H1 (cell line): ENCODE measurements at regions not wholly inside any gene's neighbourhood (a gene's known extent, or its start where the extent isn't known, plus 50 kb on each side); places are given as distances from the start of the nearest gene placed in this dataset.
"Not testable (repeated sequence)": the region's sequence is repeated elsewhere in the genome, so short reads cannot be mapped to it uniquely, and the experiment has no call there.

Source experiments
- CTCF ChIA-PET: fragments of 300-600 bp; sonication (Branson Sonifier 250); formaldehyde crosslinking; loops from one replicate; lab custom pipeline; 2021; ENCODE audit not compliant: partially characterized antibody; lab: Charles Lee
- POLR2A ChIA-PET: fragments of 300-600 bp; sonication (Branson Sonifier 250); formaldehyde crosslinking; loops from one replicate; lab custom pipeline; 2021; ENCODE audit warnings: inconsistent platforms; ENCODE audit not compliant: partially characterized antibody; lab: Charles Lee
- DNase-seq, 2 experiments: peaks; one replicate each; pipeline versions ENCODE4 v3.0.0 to v3.0.0-alpha.2; 2010 to 2022; ENCODE audit warnings: low spot score in 2 of 2, low read depth in 1 of 2, mixed read lengths in 1 of 2
- FAIRE-seq: peaks from 2 replicates; lab custom pipeline; 2011; peaks lifted over from hg19 to GRCh38; lab: Jason Lieb, UNC
- H2AFZ ChIP-seq: 2 replicates; pipeline ENCODE4 v1.8.1; 2012; ENCODE audit warnings: low read length, inconsistent platforms
- H2AK5ac ChIP-seq: 2 replicates; pipeline ENCODE4 v1.6.1; 2013; ENCODE audit warnings: low read depth, low read length
- H2BK120ac ChIP-seq: replicated peaks from 2 replicates; pipeline ENCODE3; 2013; ENCODE audit warnings: low read depth, low read length, inconsistent platforms
- H2BK12ac ChIP-seq: 2 replicates; pipeline ENCODE4 v1.6.1; 2013; ENCODE audit warnings: low read depth, low read length
- H2BK15ac ChIP-seq: 2 replicates; pipeline ENCODE4 v1.6.1; 2013; ENCODE audit warnings: low read length
- H2BK20ac ChIP-seq: 2 replicates; pipeline ENCODE4 v1.6.1; 2013; ENCODE audit warnings: low read length
- H2BK5ac ChIP-seq: 2 replicates; pipeline ENCODE4 v1.6.1; 2013; ENCODE audit warnings: low read depth, low read length
- H3K14ac ChIP-seq: 2 replicates; pipeline ENCODE4 v1.6.1; 2013; ENCODE audit warnings: inconsistent platforms; ENCODE audit not compliant: insufficient read length
- H3K18ac ChIP-seq: 2 replicates; pipeline ENCODE4 v1.6.1; 2013; ENCODE audit warnings: low read length; ENCODE audit errors: extremely low read depth
- H3K23ac ChIP-seq: 2 replicates; pipeline ENCODE4 v1.6.1; 2013; ENCODE audit warnings: inconsistent platforms; ENCODE audit not compliant: insufficient read length
- H3K23me2 ChIP-seq: 2 replicates; pipeline ENCODE4 v1.6.1; 2013; ENCODE audit warnings: low read depth, low read length
- H3K27ac ChIP-seq: 2 replicates; pipeline ENCODE4 v1.6.1; 2011; ENCODE audit warnings: low read depth, low read length, inconsistent platforms
- H3K27me3 ChIP-seq, 4 experiments: replicated peaks in 1 of 4; 1 replicate in 1 of 4; 2 replicates in 3 of 4; pipeline versions ENCODE4 v1.6.1 to v1.8.1; 2011 to 2013; ENCODE audit warnings: low read length in 3 of 4, mild to moderate bottlenecking in 3 of 4, inconsistent platforms in 2 of 4, mixed read lengths in 2 of 4, moderate library complexity in 1 of 4; ENCODE audit not compliant: control insufficient read depth in 3 of 4, insufficient read depth in 3 of 4; ENCODE audit errors: extremely low read depth in 1 of 4
- H3K36me3 ChIP-seq, 4 experiments: 2 replicates each; pipeline versions ENCODE4 v1.6.1 to v1.8.1; 2011 to 2013; ENCODE audit warnings: mild to moderate bottlenecking in 4 of 4, low read length in 3 of 4, moderate library complexity in 2 of 4, control low read depth in 1 of 4, inconsistent platforms in 1 of 4; ENCODE audit not compliant: insufficient read depth in 4 of 4, control insufficient read depth in 2 of 4
- H3K4ac ChIP-seq: replicated peaks from 2 replicates; pipeline ENCODE3; 2013; ENCODE audit warnings: low read length, low read depth, mixed read lengths, inconsistent platforms; ENCODE audit not compliant: insufficient read length
- H3K4me1 ChIP-seq, 4 experiments: replicated peaks in 1 of 4; 1 replicate in 1 of 4; 2 replicates in 3 of 4; pipeline versions ENCODE4 v1.6.1 to v1.8.1; 2011 to 2013; ENCODE audit warnings: low read length in 3 of 4, inconsistent platforms in 2 of 4, mixed read lengths in 1 of 4; ENCODE audit not compliant: insufficient read depth in 4 of 4, control insufficient read depth in 3 of 4
- H3K4me2 ChIP-seq, 2 experiments: 2 replicates each; pipeline versions ENCODE4 v1.6.1 to v1.8.1; 2011 to 2013; ENCODE audit warnings: low read depth in 2 of 2, low read length in 2 of 2, control low read depth in 1 of 2, inconsistent platforms in 1 of 2, mild to moderate bottlenecking in 1 of 2; ENCODE audit not compliant: insufficient read depth in 1 of 2
- H3K4me3 ChIP-seq, 4 experiments: fragments of 200-600, 300-600 bp in 1 of 4; sonication (generic), shearing (Covaris generic), sonication (Bioruptor Twin) in 1 of 4; 2 replicates each; pipeline versions ENCODE4 v1.5.1 to v1.8.1; 2011 to 2016; ENCODE audit warnings: low read length in 4 of 4, low read depth in 3 of 4, control low read depth in 2 of 4, inconsistent platforms in 2 of 4, mild to moderate bottlenecking in 2 of 4, mixed read lengths in 1 of 4, moderate library complexity in 1 of 4; ENCODE audit not compliant: insufficient read depth in 2 of 4; ENCODE audit errors: extremely low read depth in 1 of 4
- H3K56ac ChIP-seq: replicated peaks from 2 replicates; pipeline ENCODE3; 2013; ENCODE audit warnings: low read depth, mild to moderate bottlenecking, mixed read lengths, low read length, inconsistent platforms; ENCODE audit not compliant: insufficient read length
- H3K79me1 ChIP-seq: 2 replicates; pipeline ENCODE4 v1.6.1; 2013; ENCODE audit warnings: low read depth, low read length, control low read depth
- H3K79me2 ChIP-seq, 2 experiments: 2 replicates each; pipeline versions ENCODE4 v1.6.1 to v1.8.1; 2012 to 2013; ENCODE audit warnings: low read length in 2 of 2, mild to moderate bottlenecking in 2 of 2, inconsistent platforms in 1 of 2; ENCODE audit not compliant: insufficient read depth in 2 of 2, control insufficient read depth in 1 of 2
- H3K9ac ChIP-seq, 4 experiments: replicated peaks in 1 of 4; 1 replicate in 1 of 4; 2 replicates in 3 of 4; pipeline versions ENCODE4 v1.6.1 to v1.8.1; 2011 to 2013; ENCODE audit warnings: low read depth in 3 of 4, low read length in 3 of 4, control low read depth in 2 of 4, mild to moderate bottlenecking in 2 of 4, moderate library complexity in 2 of 4, inconsistent platforms in 1 of 4; ENCODE audit errors: extremely low read depth in 1 of 4
- H3K9me3 ChIP-seq, 2 experiments: 2 replicates each; pipeline versions ENCODE4 v1.6.1 to v1.8.1; 2012 to 2013; ENCODE audit warnings: mild to moderate bottlenecking in 2 of 2, moderate library complexity in 2 of 2, control low read depth in 1 of 2, inconsistent platforms in 1 of 2, low read depth in 1 of 2, low read length in 1 of 2, mixed read lengths in 1 of 2; ENCODE audit not compliant: insufficient read depth in 2 of 2
- H4K20me1 ChIP-seq, 2 experiments: replicated peaks in 1 of 2; 2 replicates each; pipeline versions ENCODE3 to v1.8.1; 2011 to 2013; ENCODE audit warnings: inconsistent platforms in 2 of 2, low read length in 2 of 2, mild to moderate bottlenecking in 1 of 2; ENCODE audit not compliant: insufficient read depth in 2 of 2, control insufficient read depth in 1 of 2
- H4K5ac ChIP-seq: 2 replicates; pipeline ENCODE4 v1.6.1; 2013; ENCODE audit warnings: low read length, low read depth, mixed read lengths, inconsistent platforms; ENCODE audit not compliant: insufficient read length
- H4K8ac ChIP-seq: 2 replicates; pipeline ENCODE4 v1.8.0; 2013; ENCODE audit warnings: mild to moderate bottlenecking, moderate library complexity, low read length, inconsistent platforms; ENCODE audit not compliant: insufficient read depth; ENCODE audit errors: extremely low read depth
- H4K91ac ChIP-seq: replicated peaks from 2 replicates; pipeline ENCODE3; 2013; ENCODE audit warnings: low read length, mixed read lengths, inconsistent platforms; ENCODE audit not compliant: insufficient read length
- WGBS, 2 experiments: shearing (Covaris generic) in 1 of 2; methylation state at CpG; one replicate each; pipeline versions ENCODE4 v1.1.6 to v1.1.7; 2013 to 2015; ENCODE audit warnings: low lambda C conversion rate in 2 of 2, mixed read lengths in 2 of 2, inconsistent platforms in 1 of 2, low coverage in 1 of 2, missing lambda C conversion rate in 1 of 2; ENCODE audit not compliant: insufficient replicate concordance in 2 of 2, insufficient coverage in 1 of 2, insufficient read length in 1 of 2; ENCODE audit errors: extremely low coverage in 1 of 2, missing lambda C conversion rate in 1 of 2; 5-methylcytosine and 5-hydroxymethylcytosine counted together
- TF ChIP-seq, protein P1 (sequence below), 3 experiments: IDR thresholded peaks; 1 replicate in 2 of 3; 2 replicates in 1 of 3; pipeline versions ENCODE4 v1.5.1 to v1.6.1; 2011; ENCODE audit warnings: low read length in 3 of 3, mild to moderate bottlenecking in 3 of 3, inconsistent platforms in 2 of 3, low read depth in 1 of 3, moderate library complexity in 1 of 3; ENCODE audit not compliant: insufficient read depth in 1 of 3; ENCODE audit errors: control extremely low read depth in 1 of 3

GRCh38 chr4:132445386-132445785 lies 703.7 kb upstream of the PCDH10 start (continued):
- TF ChIP-seq, protein P1, sequence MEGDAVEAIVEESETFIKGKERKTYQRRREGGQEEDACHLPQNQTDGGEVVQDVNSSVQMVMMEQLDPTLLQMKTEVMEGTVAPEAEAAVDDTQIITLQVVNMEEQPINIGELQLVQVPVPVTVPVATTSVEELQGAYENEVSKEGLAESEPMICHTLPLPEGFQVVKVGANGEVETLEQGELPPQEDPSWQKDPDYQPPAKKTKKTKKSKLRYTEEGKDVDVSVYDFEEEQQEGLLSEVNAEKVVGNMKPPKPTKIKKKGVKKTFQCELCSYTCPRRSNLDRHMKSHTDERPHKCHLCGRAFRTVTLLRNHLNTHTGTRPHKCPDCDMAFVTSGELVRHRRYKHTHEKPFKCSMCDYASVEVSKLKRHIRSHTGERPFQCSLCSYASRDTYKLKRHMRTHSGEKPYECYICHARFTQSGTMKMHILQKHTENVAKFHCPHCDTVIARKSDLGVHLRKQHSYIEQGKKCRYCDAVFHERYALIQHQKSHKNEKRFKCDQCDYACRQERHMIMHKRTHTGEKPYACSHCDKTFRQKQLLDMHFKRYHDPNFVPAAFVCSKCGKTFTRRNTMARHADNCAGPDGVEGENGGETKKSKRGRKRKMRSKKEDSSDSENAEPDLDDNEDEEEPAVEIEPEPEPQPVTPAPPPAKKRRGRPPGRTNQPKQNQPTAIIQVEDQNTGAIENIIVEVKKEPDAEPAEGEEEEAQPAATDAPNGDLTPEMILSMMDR (IDR thresholded peaks at IDR 0.05; ENCODE audit: control extremely low read depth in 1 of 3, insufficient read depth in 1 of 3, low read depth in 1 of 3, low read length in 3 of 3) = no peak

DNA sequence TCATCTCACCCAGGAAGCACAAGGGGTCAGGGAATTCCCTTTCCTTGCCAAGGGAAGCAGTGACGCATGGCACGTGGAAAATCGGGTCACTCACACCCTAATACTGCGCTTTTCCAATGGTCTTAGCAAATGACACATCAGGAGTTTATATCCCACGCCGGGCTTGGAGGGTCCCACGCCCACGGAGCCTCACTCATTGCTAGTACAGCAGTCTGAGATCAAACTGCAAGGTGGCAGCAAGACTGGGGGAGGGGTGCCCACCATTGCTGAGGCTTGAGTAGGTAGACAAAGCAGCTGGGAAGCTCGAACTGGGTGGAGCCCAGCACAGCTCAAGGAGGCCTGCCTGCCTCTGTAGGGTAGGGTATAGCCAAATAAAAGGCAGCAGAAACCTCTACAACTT lies 691.1 kb upstream of the PCDH10 start:
- H3K4me2 ChIP-seq, H3K23ac ChIP-seq, H4K91ac ChIP-seq, H3K14ac ChIP-seq, H3K36me3 ChIP-seq, CTCF ChIA-PET, H3K79me2 ChIP-seq, H3K4me1 ChIP-seq, H2BK5ac ChIP-seq, H4K8ac ChIP-seq, H2BK20ac ChIP-seq, DNase-seq, H3K79me1 ChIP-seq, H3K23me2 ChIP-seq, POLR2A ChIA-PET, H4K5ac ChIP-seq, H2AFZ ChIP-seq, H2BK120ac ChIP-seq, H3K4ac ChIP-seq, H3K56ac ChIP-seq, H2AK5ac ChIP-seq, H3K9ac ChIP-seq, H3K4me3 ChIP-seq, H3K27ac ChIP-seq, H2BK15ac ChIP-seq, H3K9me3 ChIP-seq, H3K27me3 ChIP-seq, H4K20me1 ChIP-seq, FAIRE-seq, H3K18ac ChIP-seq, H2BK12ac ChIP-seq: not testable (repeated sequence)
- WGBS, 2 experiments = 91% methylated on average over 9 of the region's 9 CpGs; no CpG with 5 or more reads in 1 of the 2 experiments
